Vagina (tissue), 2 donors: ENCODE measurements at regions not wholly inside any gene's neighbourhood (a gene's known extent, or its start where the extent isn't known, plus 50 kb on each side); places are given as distances from the start of the nearest gene placed in this dataset.

Experiments used
- DNase-seq, 2 donors: peaks; one replicate each; pipeline ENCODE4 v3.0.0-alpha.2; 2017; ENCODE audit errors: extremely low spot score in 2 of 2
- H3K27ac ChIP-seq: fragments of 200-600 bp; sonication (generic); one replicate; pipeline ENCODE4 v1.5.1; 2019
- H3K27me3 ChIP-seq: fragments of 200-600 bp; sonication (generic); one replicate; pipeline ENCODE4 v1.5.1; 2019
- H3K36me3 ChIP-seq, 2 donors: fragments of 200-600 bp; sonication (generic); one replicate each; pipeline ENCODE4 v1.5.1; 2017 to 2019
- H3K4me1 ChIP-seq: fragments of 200-600 bp; sonication (generic); one replicate; pipeline ENCODE4 v1.5.1; 2019
- H3K4me3 ChIP-seq, 2 donors: fragments of 200-600 bp; sonication (generic); 1 replicate in 1 of 2; 2 replicates in 1 of 2; pipeline ENCODE4 v1.5.1; 2016 to 2019
- H3K9me3 ChIP-seq: fragments of 200-600 bp; sonication (generic); one replicate; pipeline ENCODE4 v1.5.1; 2019
- CTCF ChIP-seq, 3 experiments: fragments of 450-650 bp in 2 of 3; fragments of 200-600 bp in 1 of 3; sonication (generic) in 1 of 3; IDR thresholded peaks; one replicate each; pipeline ENCODE4 v1.5.1; 2017 to 2019; ENCODE audit warnings: antibody characterized with exemption in 3 of 3, mild to moderate bottlenecking in 2 of 3, moderate library complexity in 2 of 3
- POLR2A ChIP-seq, 2 donors: fragments of 450-650 bp; IDR thresholded peaks; one replicate each; pipeline ENCODE4 v1.6.1; 2017; ENCODE audit warnings: antibody characterized with exemption in 2 of 2, mild to moderate bottlenecking in 2 of 2, moderate library complexity in 2 of 2
- POLR2AphosphoS5 ChIP-seq, 2 donors: sonication (generic); formaldehyde crosslinking; IDR thresholded peaks; one replicate each; pipeline ENCODE4 v1.9.0; 2017; ENCODE audit warnings: antibody characterized with exemption in 2 of 2, mild to moderate bottlenecking in 2 of 2, low read depth in 1 of 2; ENCODE audit not compliant: insufficient read depth in 1 of 2
- intact Hi-C: fragments of 100-400 bp; cut with DNase I; formaldehyde crosslinking; loops from one replicate; pipeline ENCODE4 v1.15.1; 2023

- Histone ChIP-seq H3K27me3 (no peaks in the 10 kb centered on the region), H3K4me1 (no peaks in the 10 kb centered on the region), H3K27ac (no peak overlapping the region), H3K36me3 (no peaks in the 10 kb centered on the region), H3K4me3 (no peak overlapping the region), H3K9me3 (no peaks in the 10 kb centered on the region)
- intact Hi-C loops, result no loop called here
- TF ChIP-seq POLR2A (IDR thresholded peaks at IDR 0.05) (no peak), POLR2AphosphoS5 (IDR thresholded peaks at IDR 0.05; ENCODE audit: insufficient read depth in 1 of 2, low read depth in 1 of 2) (no peak), CTCF (IDR thresholded peaks at IDR 0.05) (no peak)
- no peak for DNase-seq
Observed at GRCh38 chr14:23793532-23793931, 157.4 kb downstream of the DHRS2 start.

GRCh38 chr14:23800811-23801210 is 152.8 kb upstream of the DHRS4 start:
- no peaks in the 10 kb centered on the region for H3K9me3 ChIP-seq
- H3K27me3 ChIP-seq, result no peaks in the 10 kb centered on the region
- H3K36me3 ChIP-seq, result no peaks in the 10 kb centered on the region
- no peak overlapping the region for H3K4me3 ChIP-seq
- intact Hi-C loops, result no loop called here
- no peaks in the 10 kb centered on the region for H3K4me1 ChIP-seq
- no peak overlapping the region for H3K27ac ChIP-seq
- no peak for TF ChIP-seq CTCF (IDR thresholded peaks at IDR 0.05)
- TF ChIP-seq POLR2A (IDR thresholded peaks at IDR 0.05), result no peak
- no peak for TF ChIP-seq POLR2AphosphoS5 (IDR thresholded peaks at IDR 0.05; ENCODE audit: insufficient read depth in 1 of 2, low read depth in 1 of 2)
- DNase-seq, result no peak

- no peak for TF ChIP-seq POLR2AphosphoS5 (IDR thresholded peaks at IDR 0.05; ENCODE audit: insufficient read depth in 1 of 2, low read depth in 1 of 2)
- no peak for TF ChIP-seq CTCF (IDR thresholded peaks at IDR 0.05)
- TF ChIP-seq POLR2A (IDR thresholded peaks at IDR 0.05), result no peak
- intact Hi-C loops, result no loop called here
- Histone ChIP-seq H3K9me3 (no peaks in the 10 kb centered on the region), H3K4me3 (no peak overlapping the region), H3K4me1 (no peaks in the 10 kb centered on the region), H3K36me3 (no peaks in the 10 kb centered on the region), H3K27ac (no peak overlapping the region), H3K27me3 (no peaks in the 10 kb centered on the region)
- DNase-seq, result no peak
Observed at GRCh38 chr14:23801766-23802165, 151.8 kb upstream of the DHRS4 start.

- no peak overlapping the region for H3K27ac ChIP-seq
- TF ChIP-seq POLR2A (IDR thresholded peaks at IDR 0.05) (no peak), CTCF (IDR thresholded peaks at IDR 0.05) (no peak), POLR2AphosphoS5 (IDR thresholded peaks at IDR 0.05; ENCODE audit: insufficient read depth in 1 of 2, low read depth in 1 of 2) (no peak)
- H3K36me3 ChIP-seq, result no peaks in the 10 kb centered on the region
- intact Hi-C loops, result no loop called here
- no peak overlapping the region for H3K4me3 ChIP-seq
- DNase-seq, result no peak
- no peaks in the 10 kb centered on the region for H3K4me1 ChIP-seq
- no peaks in the 10 kb centered on the region for H3K9me3 ChIP-seq
- no peaks in the 10 kb centered on the region for H3K27me3 ChIP-seq
Observed at GRCh38 chr14:23804817-23805216, 148.8 kb upstream of the DHRS4 start.

- H3K36me3 ChIP-seq, result no peaks in the 10 kb centered on the region
- TF ChIP-seq POLR2AphosphoS5 (IDR thresholded peaks at IDR 0.05; ENCODE audit: insufficient read depth in 1 of 2, low read depth in 1 of 2) (no peak), CTCF (IDR thresholded peaks at IDR 0.05) (no peak), POLR2A (IDR thresholded peaks at IDR 0.05) (no peak)
- intact Hi-C loops, result no loop called here
- H3K27me3 ChIP-seq, result no peaks in the 10 kb centered on the region
- H3K27ac ChIP-seq, result no peak overlapping the region
- H3K4me1 ChIP-seq, result no peaks in the 10 kb centered on the region
- no peak for DNase-seq
- no peaks in the 10 kb centered on the region for H3K9me3 ChIP-seq
- no peak overlapping the region for H3K4me3 ChIP-seq
Observed at GRCh38 chr14:23805761-23806160, 147.8 kb upstream of the DHRS4 start.
